DMS53 treated with DMSO at 0.1 percent for 48 hours (cell line): ENCODE measurements at regions not wholly inside any gene's neighbourhood (a gene's known extent, or its start where the extent isn't known, plus 50 kb on each side); places are given as distances from the start of the nearest gene placed in this dataset.
"Not testable (repeated sequence)": the region's sequence is repeated elsewhere in the genome, so short reads cannot be mapped to it uniquely, and the experiment has no call there.

Experiments
- DNase-seq: peaks from one replicate; lab custom pipeline; 2025; ENCODE audit not compliant: unreplicated experiment; lab: John Stamatoyannopoulos, UW

DNA sequence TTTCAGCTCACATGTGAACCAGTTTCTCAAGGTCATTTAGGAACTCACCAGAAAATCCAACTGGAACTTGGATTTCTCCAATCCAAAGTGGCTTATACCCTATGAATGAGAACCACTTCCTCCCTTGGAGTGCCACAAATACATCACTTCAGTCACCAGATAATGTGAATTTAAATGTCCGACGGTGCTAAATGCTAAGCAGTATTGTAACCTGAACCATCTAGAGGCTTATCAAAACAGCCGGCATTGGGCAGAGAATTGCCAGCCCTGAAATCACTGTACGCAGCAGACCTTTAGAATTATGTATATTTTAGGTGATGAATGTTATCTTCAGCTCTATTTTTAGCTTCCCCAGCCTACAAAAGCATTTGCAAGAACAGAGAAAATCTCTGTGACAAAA lies 76.8 kb upstream of the COX20 start:
- no peak for DNase-seq

DNA sequence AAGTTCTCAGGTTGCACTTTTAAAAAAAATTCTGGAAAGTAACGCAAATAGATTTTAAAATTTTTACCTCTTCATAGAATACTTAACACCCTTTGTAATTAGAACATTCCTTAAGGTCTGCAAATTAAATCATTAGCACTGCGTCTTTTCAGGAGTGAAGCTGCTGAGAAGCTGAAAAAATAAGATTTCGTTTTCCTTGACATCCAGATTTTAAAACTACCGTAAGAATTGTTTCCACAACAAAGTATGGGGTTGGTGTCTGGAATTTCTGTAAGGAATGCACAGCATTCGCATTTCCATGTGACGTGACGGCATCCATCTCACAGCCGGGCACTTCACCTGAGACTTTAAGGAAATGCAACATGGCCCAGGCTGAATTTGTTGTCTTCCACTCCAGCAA lies 76.3 kb upstream of the COX20 start:
- DNase-seq = no peak

- DNase-seq = no peak
Observed at GRCh38 chr1:244760471-244760870, 75.0 kb upstream of the COX20 start.

DNA sequence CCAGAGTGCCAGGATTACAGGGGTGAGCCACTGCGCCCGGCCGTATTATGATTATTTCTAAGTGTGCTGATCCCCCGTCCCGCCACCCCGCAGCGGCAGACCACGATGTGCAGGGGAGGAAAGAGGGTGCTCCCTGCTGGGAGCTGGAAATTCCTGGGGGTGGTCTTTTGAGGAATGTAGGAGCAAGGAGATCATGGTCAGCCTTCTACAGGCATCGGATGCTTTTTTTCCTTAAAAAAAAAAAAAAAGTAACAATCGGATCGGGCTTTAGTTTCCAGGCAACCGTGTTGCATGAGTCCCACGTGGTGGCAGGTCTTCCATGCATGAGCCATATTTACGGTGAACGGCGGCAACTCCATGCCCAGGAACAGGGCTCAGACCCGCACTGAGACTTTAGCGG lies 74.2 kb upstream of the COX20 start:
- DNase-seq = peak; percentile 66

DNA sequence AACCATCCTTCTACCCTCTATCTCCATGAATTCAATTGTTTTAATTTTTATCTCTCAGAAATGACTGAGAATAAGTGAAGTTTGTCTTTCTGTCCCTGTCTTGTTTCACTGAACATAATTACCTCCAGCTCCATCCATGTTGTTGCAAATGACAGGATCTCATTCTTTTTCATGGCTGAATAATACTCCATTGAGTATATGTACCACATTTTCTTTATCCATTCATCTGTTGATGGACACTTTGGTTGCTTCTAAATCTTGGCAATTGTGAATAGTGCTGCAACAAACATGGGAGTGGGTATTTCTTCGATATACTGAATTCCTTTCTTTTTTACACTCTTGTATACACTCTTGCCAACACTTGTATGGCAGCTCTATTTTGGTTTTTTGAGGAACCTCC lies 72.8 kb upstream of the COX20 start:
- DNase-seq = no peak

GRCh38 chr1:244768186-244768585 lies 67.3 kb upstream of the COX20 start:
- DNase-seq = no peak

- DNase-seq = no peak
Observed at GRCh38 chr1:244768804-244769203, 66.7 kb upstream of the COX20 start.

DNA sequence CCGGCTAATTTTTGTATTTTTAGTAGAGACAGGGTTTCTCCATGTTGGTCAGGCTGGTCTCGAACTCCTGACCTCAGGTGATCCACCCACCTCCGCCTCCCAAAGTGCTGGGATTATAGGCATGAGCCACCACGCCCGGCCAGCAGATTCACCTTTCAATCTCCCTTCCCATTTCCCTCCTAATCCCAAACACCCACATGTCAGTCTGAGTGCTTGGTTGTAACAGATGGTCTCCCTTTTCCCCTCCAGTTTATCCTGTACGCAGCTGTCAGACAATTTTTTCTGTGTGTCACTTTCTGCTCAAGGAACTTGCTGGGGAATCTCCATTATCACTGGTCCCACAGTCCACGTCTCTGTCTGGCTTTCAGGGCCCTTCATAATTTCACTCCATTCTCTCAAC lies 64.9 kb upstream of the COX20 start:
- not testable (repeated sequence) for DNase-seq

DNA sequence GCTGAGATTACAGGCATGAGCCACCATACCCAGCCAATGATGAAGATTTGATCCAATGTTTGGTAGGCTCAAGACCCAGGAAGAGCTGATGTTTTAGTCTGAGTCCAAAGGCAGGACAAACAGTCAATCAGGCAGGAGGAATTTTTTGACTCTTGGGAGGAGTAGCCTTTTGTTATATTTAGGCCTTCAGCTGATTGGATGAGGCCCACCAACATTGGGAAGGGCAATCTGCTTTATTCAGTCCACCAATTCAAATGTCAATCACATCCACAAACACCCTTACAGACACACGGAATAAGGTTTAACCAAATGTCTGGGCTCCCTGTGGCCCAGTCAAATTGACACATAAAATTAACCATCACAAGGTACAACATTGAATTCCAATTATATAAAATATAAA lies 61.9 kb upstream of the COX20 start:
- DNase-seq = no peak

DNA sequence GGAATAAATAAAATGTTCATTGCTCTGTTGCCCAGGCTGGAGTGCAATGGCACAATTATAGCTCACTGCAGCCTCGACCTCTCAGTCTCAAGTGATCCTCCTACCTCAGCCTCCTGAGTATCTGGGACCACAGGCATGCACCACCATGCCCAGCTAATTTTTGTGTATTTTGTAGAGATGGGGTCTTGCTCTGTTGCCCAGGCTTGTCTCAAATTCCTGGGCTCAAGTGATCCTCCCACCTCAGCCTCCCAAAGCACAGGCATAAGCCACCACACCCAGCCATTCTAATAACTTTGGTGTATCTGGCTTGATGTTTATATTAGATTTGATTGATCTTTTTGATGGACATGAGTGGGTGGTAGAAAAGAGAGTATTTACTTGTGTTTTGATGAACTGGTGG lies 58.7 kb upstream of the COX20 start:
- DNase-seq = not testable (repeated sequence)

GRCh38 chr1:244778344-244778743 lies 57.1 kb upstream of the COX20 start:
- no peak for DNase-seq

DNA sequence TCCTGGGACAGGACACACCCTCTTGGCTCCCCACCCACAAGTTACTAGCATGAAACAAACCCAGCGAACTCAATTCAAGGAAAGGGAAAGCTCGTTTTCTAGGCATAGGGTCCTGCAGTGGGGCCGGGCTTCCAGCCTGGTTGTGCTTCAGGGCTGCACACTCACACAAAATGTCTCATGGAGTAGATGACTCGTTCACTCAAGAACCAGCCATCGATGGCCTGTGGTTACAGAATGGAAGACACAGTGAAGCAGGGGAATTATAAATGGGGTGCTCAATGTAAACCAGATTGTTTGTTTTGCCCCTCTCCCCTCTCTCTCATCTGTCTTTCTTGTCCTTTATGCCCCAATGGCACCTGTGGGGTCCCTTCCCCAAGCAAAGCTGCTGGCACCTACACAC lies 56.0 kb upstream of the COX20 start:
- DNase-seq = no peak

DNA sequence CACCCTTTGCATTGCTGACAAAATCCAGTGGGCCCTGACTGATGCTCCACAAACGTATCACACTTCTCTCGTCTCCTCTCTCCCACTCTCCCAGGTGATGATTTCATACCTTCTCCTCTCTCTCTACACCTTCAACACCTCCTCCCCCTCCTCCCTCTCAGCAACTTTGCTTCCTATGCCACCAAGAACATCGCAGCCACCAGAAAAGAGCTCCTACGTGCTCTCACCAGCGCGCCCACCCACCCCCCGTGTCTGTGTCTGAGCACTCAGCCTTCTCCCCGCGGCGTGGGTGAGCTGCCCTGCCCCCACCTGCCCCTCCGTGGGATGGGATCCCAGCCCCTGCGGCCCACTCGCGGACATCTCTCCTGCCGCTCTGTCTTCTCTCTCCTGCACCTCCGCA lies 55.1 kb upstream of the COX20 start:
- no peak for DNase-seq

DNA sequence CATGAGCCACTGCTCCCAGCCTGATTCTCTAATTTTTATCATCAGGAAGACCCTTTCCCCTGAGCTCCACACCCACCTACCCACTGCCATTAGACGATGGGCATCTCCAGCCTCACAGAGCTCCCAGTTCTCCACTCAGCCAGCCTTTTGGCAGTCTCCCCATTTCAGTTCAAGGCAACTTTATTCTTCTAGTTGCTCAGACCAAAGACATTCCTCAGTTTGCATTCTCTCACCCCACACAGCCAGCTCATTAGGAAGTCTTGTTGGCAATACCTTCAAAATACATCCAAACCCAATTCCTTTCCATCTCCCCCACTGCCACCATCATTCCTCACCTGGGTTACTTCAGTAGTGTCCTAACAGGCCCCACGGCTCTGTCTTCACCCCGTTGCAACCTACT lies 53.4 kb upstream of the COX20 start:
- no peak for DNase-seq

GRCh38 chr1:244783138-244783537 lies 52.3 kb upstream of the COX20 start:
- DNase-seq = no peak
